ENCODE measurements at regions not wholly inside any gene's neighbourhood (a gene's known extent, or its start where the extent isn't known, plus 50 kb on each side); places are given as distances from the start of the nearest gene placed in this dataset.

- no peak overlapping the region for H3K4me3 ChIP-seq (ENCODE audit: low read depth, low read length)
- no peak overlapping the region for H3K27ac ChIP-seq (ENCODE audit: low read depth, low read length)
- peaks cover 26% of the 10 kb centered on the region for H3K4me1 ChIP-seq (ENCODE audit: control insufficient read depth, insufficient read depth, low read length)
- no peaks in the 10 kb centered on the region for H3K9me3 ChIP-seq (ENCODE audit: control insufficient read depth, insufficient read depth, low read length)
- no peaks in the 10 kb centered on the region for H3K36me3 ChIP-seq (ENCODE audit: control insufficient read depth, insufficient read depth, low read length)
- DNase-seq (ENCODE audit: low read depth in 4 of 6, low spot score in 6 of 6), result no peak
- 43% methylated on average over 3 of the region's 4 CpGs for WGBS (ENCODE audit: insufficient coverage)
- H3K27me3 ChIP-seq (ENCODE audit: control insufficient read depth, insufficient read depth, low read length), result peaks cover 12% of the 10 kb centered on the region
Observed at GRCh38 chr3:14601692-14602005, 49.9 kb upstream of the CCDC174 start.
